Activated T-helper 17 cell treated with anti-CD3 and anti-CD28 coated beads, Interleukin-2, amount 50 U/mL, for 72 hours (primary cell): ENCODE measurements at regions not wholly inside any gene's neighbourhood (a gene's known extent, or its start where the extent isn't known, plus 50 kb on each side); places are given as distances from the start of the nearest gene placed in this dataset.

Experiments used
- ATAC-seq: fragments of 150-1000 bp; cut with Tn5 transposase; replicated peaks from 2 replicates; pipeline ENCODE4 v1.10.0; 2021; ENCODE audit warnings: mild to moderate bottlenecking, moderate library complexity
- H3K27ac Mint-ChIP-seq: one replicate; pipeline ENCODE4 v1.8.0; 2022; ENCODE audit warnings: mixed read lengths
- H3K27me3 Mint-ChIP-seq: one replicate; pipeline ENCODE4 v1.8.0; 2022; ENCODE audit warnings: mixed read lengths
- H3K36me3 Mint-ChIP-seq: one replicate; pipeline ENCODE4 v1.8.0; 2022; ENCODE audit warnings: low read depth, mild to moderate bottlenecking, mixed read lengths
- H3K4me1 Mint-ChIP-seq: one replicate; pipeline ENCODE4 v1.8.0; 2022; ENCODE audit warnings: mixed read lengths
- H3K4me3 Mint-ChIP-seq: one replicate; pipeline ENCODE4 v1.8.0; 2022; ENCODE audit warnings: mild to moderate bottlenecking, mixed read lengths
- H3K9me3 Mint-ChIP-seq: one replicate; pipeline ENCODE4 v1.8.0; 2022; ENCODE audit warnings: mixed read lengths

GRCh38 chr10:120111628-120112027 is 219.1 kb downstream of the SEC23IP start:
- Mint-ChIP-seq H3K9me3 (no peaks in the 10 kb centered on the region), H3K4me1 (no peaks in the 10 kb centered on the region), H3K27ac (no peak overlapping the region), H3K4me3 (no peak overlapping the region), H3K36me3 (no peaks in the 10 kb centered on the region), H3K27me3 (peaks cover 19% of the 10 kb centered on the region)
- ATAC-seq: no peak

DNA sequence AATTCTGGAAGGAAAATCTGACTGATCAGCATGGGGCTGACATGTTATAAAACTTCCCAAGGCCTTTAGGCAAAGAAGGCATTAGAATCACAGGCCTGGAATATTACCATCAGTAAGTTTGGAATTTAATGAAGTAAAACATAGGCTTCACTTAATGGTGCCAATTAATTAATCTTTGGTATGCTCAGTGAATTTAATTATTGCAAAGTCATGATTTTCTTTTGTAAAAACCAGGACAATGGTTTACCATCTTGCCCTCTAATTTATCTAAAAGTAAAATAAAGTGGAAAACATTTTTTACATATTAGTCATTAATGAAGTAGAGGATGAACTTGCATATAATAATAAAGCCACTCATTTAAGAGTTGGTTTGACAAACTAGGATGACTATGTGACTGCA is 220.3 kb downstream of the SEC23IP start:
- Mint-ChIP-seq H3K9me3 (no peaks in the 10 kb centered on the region), H3K27me3 (peaks cover 19% of the 10 kb centered on the region), H3K36me3 (no peaks in the 10 kb centered on the region), H3K4me3 (no peak overlapping the region), H3K27ac (no peak overlapping the region), H3K4me1 (no peaks in the 10 kb centered on the region)
- no peak for ATAC-seq

GRCh38 chr10:120115959-120116358 is 223.4 kb downstream of the SEC23IP start:
- Mint-ChIP-seq H3K27me3 (peaks cover 34% of the 10 kb centered on the region), H3K27ac (no peak overlapping the region), H3K9me3 (no peaks in the 10 kb centered on the region), H3K36me3 (no peaks in the 10 kb centered on the region), H3K4me1 (no peaks in the 10 kb centered on the region), H3K4me3 (no peak overlapping the region)
- ATAC-seq: no peak

- Mint-ChIP-seq H3K4me3 (no peak overlapping the region), H3K36me3 (no peaks in the 10 kb centered on the region), H3K4me1 (no peaks in the 10 kb centered on the region), H3K27me3 (peaks cover 26% of the 10 kb centered on the region), H3K27ac (no peak overlapping the region), H3K9me3 (no peaks in the 10 kb centered on the region)
- no peak for ATAC-seq
Measured at GRCh38 chr10:120121768-120122167, 229.2 kb downstream of the SEC23IP start.

DNA sequence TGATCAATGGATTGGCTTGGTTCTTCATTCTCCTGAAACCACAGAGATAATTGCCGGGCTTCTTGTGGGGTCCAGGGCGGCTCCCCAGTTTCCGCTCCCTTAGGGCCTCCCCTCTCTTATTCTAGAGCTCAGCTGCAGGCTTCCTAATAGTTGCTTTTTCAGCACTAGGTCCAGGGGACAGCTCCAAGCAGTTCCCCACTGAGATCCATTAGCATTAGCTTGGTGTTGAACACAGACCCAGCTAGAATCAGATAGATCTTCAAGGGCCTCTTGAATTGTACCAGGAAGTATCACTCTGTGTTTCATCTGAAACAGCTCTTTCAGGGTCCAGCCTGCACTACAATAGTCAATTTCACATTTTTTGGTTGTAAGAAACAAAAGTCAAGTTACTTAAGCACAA is 238.7 kb downstream of the SEC23IP start:
- Mint-ChIP-seq H3K27me3 (peaks cover 25% of the 10 kb centered on the region), H3K36me3 (no peaks in the 10 kb centered on the region), H3K27ac (no peak overlapping the region), H3K4me3 (no peak overlapping the region), H3K9me3 (no peaks in the 10 kb centered on the region), H3K4me1 (no peaks in the 10 kb centered on the region)
- ATAC-seq: no peak

GRCh38 chr10:120132811-120133210 is 240.3 kb downstream of the SEC23IP start:
- H3K27me3 Mint-ChIP-seq: peaks cover 19% of the 10 kb centered on the region
- no peaks in the 10 kb centered on the region for H3K9me3 Mint-ChIP-seq
- ATAC-seq: no peak
- no peak overlapping the region for H3K4me3 Mint-ChIP-seq
- H3K36me3 Mint-ChIP-seq: no peaks in the 10 kb centered on the region
- no peak overlapping the region for H3K27ac Mint-ChIP-seq
- no peaks in the 10 kb centered on the region for H3K4me1 Mint-ChIP-seq

GRCh38 chr10:120138689-120139088 is 246.2 kb downstream of the SEC23IP start:
- H3K4me3 Mint-ChIP-seq: no peak overlapping the region
- no peaks in the 10 kb centered on the region for H3K36me3 Mint-ChIP-seq
- peaks cover 18% of the 10 kb centered on the region for H3K27me3 Mint-ChIP-seq
- ATAC-seq: no peak
- H3K4me1 Mint-ChIP-seq: no peaks in the 10 kb centered on the region
- H3K27ac Mint-ChIP-seq: no peak overlapping the region
- H3K9me3 Mint-ChIP-seq: no peaks in the 10 kb centered on the region

- ATAC-seq: no peak
- Mint-ChIP-seq H3K27me3 (peaks cover 12% of the 10 kb centered on the region), H3K9me3 (no peaks in the 10 kb centered on the region), H3K36me3 (no peaks in the 10 kb centered on the region), H3K4me3 (no peak overlapping the region), H3K4me1 (no peaks in the 10 kb centered on the region), H3K27ac (no peak overlapping the region)
Measured at GRCh38 chr10:120145107-120145506, 252.6 kb downstream of the SEC23IP start.

GRCh38 chr10:120156614-120157274 is 264.2 kb downstream of the SEC23IP start:
- ATAC-seq: no peak
- Mint-ChIP-seq H3K27ac (no peak overlapping the region), H3K36me3 (no peaks in the 10 kb centered on the region), H3K4me3 (no peak overlapping the region), H3K4me1 (no peaks in the 10 kb centered on the region), H3K9me3 (peaks cover 4% of the 10 kb centered on the region), H3K27me3 (peaks cover 6% of the 10 kb centered on the region)

GRCh38 chr10:120161111-120161510 is 268.6 kb downstream of the SEC23IP start:
- H3K4me3 Mint-ChIP-seq: no peak overlapping the region

DNA sequence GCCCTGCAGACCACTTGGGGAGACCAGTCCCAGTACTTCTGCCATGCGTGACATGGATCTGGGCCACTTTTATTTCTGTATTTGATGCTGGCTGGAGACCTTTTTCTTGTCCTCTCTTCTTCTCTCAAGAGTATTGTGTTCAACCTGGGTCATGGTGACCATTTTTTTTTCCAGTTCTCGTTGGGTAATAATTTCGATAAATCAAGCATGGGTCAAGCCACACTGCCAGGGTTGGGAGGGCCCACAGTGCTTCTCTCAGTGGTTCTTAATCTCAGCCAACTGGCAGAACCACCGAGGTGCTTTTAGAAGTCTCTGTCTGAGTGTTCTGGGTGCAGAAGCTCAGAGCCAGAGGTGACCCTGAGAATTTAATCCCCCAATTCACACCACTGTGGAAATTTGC is 269.9 kb downstream of the SEC23IP start:
- Mint-ChIP-seq H3K27me3 (peaks cover 2% of the 10 kb centered on the region), H3K27ac (no peak overlapping the region), H3K4me1 (no peaks in the 10 kb centered on the region), H3K4me3 (no peak overlapping the region), H3K9me3 (no peaks in the 10 kb centered on the region), H3K36me3 (no peaks in the 10 kb centered on the region)
- no peak for ATAC-seq

More at GRCh38 chr10:120161111-120161510, 268.6 kb downstream of the SEC23IP start:
- Mint-ChIP-seq H3K27ac (no peak overlapping the region), H3K9me3 (no peaks in the 10 kb centered on the region), H3K4me1 (no peaks in the 10 kb centered on the region), H3K36me3 (no peaks in the 10 kb centered on the region), H3K27me3 (peaks cover 2% of the 10 kb centered on the region)
- no peak for ATAC-seq

- peaks cover 16% of the 10 kb centered on the region for H3K27me3 Mint-ChIP-seq
- ATAC-seq: no peak
- no peak overlapping the region for H3K4me3 Mint-ChIP-seq
- no peaks in the 10 kb centered on the region for H3K9me3 Mint-ChIP-seq
- no peaks in the 10 kb centered on the region for H3K36me3 Mint-ChIP-seq
- H3K4me1 Mint-ChIP-seq: no peaks in the 10 kb centered on the region
- no peak overlapping the region for H3K27ac Mint-ChIP-seq
Measured at GRCh38 chr10:120172356-120172755, 279.8 kb downstream of the SEC23IP start.

DNA sequence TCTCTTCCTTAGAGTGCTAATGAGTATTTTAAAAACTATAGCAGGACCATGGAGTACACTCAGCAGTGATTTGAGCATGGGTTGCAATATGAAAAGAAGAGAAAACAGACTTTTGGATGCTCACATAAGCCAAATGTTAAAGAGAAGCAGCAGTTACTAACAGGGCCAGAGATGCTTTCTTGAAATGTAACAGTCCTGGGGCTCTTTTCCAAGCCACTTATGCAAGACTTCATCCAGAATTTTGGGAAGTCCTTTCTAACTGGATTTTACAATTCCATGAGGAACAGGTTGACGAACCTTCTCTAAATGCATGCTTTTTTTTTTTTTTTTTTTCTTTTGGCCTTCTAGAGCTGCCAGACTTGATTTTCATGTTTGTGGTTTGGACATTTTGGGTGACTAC is 282.0 kb downstream of the SEC23IP start:
- H3K27ac Mint-ChIP-seq: no peak overlapping the region
- H3K4me3 Mint-ChIP-seq: no peak overlapping the region
- no peak for ATAC-seq
- peaks cover 16% of the 10 kb centered on the region for H3K27me3 Mint-ChIP-seq
- H3K4me1 Mint-ChIP-seq: no peaks in the 10 kb centered on the region
- H3K9me3 Mint-ChIP-seq: no peaks in the 10 kb centered on the region
- H3K36me3 Mint-ChIP-seq: no peaks in the 10 kb centered on the region

- no peaks in the 10 kb centered on the region for H3K9me3 Mint-ChIP-seq
- no peaks in the 10 kb centered on the region for H3K36me3 Mint-ChIP-seq
- no peaks in the 10 kb centered on the region for H3K4me1 Mint-ChIP-seq
- no peak overlapping the region for H3K4me3 Mint-ChIP-seq
- H3K27ac Mint-ChIP-seq: no peak overlapping the region
- H3K27me3 Mint-ChIP-seq: peaks cover 9% of the 10 kb centered on the region
- ATAC-seq: no peak
Measured at GRCh38 chr10:120177330-120177729, 279.7 kb upstream of the PLPP4 start.

DNA sequence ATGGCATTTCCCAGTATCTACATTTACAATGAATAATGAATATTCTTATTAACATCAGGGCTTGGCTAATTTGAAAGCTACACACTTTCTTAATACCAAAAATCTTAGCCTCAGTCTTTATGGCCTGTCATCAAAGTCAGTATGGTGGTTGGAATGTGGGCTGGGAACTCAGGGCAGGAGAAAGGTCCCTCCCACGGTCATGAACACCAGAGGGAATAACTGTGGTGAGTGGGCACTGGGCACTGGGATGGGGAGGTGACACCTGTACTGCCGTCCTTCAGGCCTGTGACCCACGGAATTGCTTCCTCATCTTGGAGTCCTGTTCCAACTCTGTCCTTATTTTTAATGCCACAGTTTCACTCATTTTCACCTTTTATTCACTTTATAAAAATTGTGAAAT is 276.9 kb upstream of the PLPP4 start:
- H3K27me3 Mint-ChIP-seq: peaks cover 5% of the 10 kb centered on the region
- no peaks in the 10 kb centered on the region for H3K4me1 Mint-ChIP-seq
- H3K4me3 Mint-ChIP-seq: no peak overlapping the region
- H3K36me3 Mint-ChIP-seq: no peaks in the 10 kb centered on the region
- H3K27ac Mint-ChIP-seq: no peak overlapping the region
- H3K9me3 Mint-ChIP-seq: no peaks in the 10 kb centered on the region
- no peak for ATAC-seq

GRCh38 chr10:120181154-120181553 is 275.9 kb upstream of the PLPP4 start:
- Mint-ChIP-seq H3K27ac (no peak overlapping the region), H3K36me3 (no peaks in the 10 kb centered on the region), H3K9me3 (no peaks in the 10 kb centered on the region), H3K4me1 (no peaks in the 10 kb centered on the region), H3K4me3 (no peak overlapping the region), H3K27me3 (peaks cover 8% of the 10 kb centered on the region)
- ATAC-seq: no peak
